Endodermal cell (in vitro differentiated cells): ENCODE measurements at regions not wholly inside any gene's neighbourhood (a gene's known extent, or its start where the extent isn't known, plus 50 kb on each side); places are given as distances from the start of the nearest gene placed in this dataset.

ENCODE experiments used
- DNase-seq: peaks from one replicate; pipeline ENCODE4 v3.0.0-alpha.2; 2017
- H3K27ac ChIP-seq: 2 replicates; pipeline ENCODE4 v1.5.1; 2013; ENCODE audit warnings: mild to moderate bottlenecking, low read depth, low read length, moderate library complexity
- H3K27me3 ChIP-seq: 2 replicates; pipeline ENCODE4 v1.6.1; 2013; ENCODE audit warnings: mild to moderate bottlenecking, low read length, moderate library complexity; ENCODE audit not compliant: insufficient read depth, control insufficient read depth, poor library complexity, severe bottlenecking
- H3K36me3 ChIP-seq: 2 replicates; pipeline ENCODE4 v1.7.0; 2013; ENCODE audit warnings: mild to moderate bottlenecking, low read length, moderate library complexity; ENCODE audit not compliant: control insufficient read depth, insufficient read depth
- H3K4me1 ChIP-seq: one replicate; pipeline ENCODE4 v1.7.0; 2013; ENCODE audit warnings: low read length; ENCODE audit not compliant: control insufficient read depth, insufficient read depth
- H3K4me3 ChIP-seq: 2 replicates; pipeline ENCODE4 v1.5.1; 2013; ENCODE audit warnings: mild to moderate bottlenecking, low read length, moderate library complexity
- H3K9ac ChIP-seq: 2 replicates; pipeline ENCODE4 v1.6.1; 2013; ENCODE audit warnings: mild to moderate bottlenecking, low read length, moderate library complexity; ENCODE audit not compliant: poor library complexity, severe bottlenecking; ENCODE audit errors: extremely low read depth
- H3K9me3 ChIP-seq: 2 replicates; pipeline ENCODE4 v1.6.1; 2013; ENCODE audit warnings: mild to moderate bottlenecking, low read length, moderate library complexity; ENCODE audit not compliant: control insufficient read depth
- H3K27ac Mint-ChIP-seq: 2 replicates; pipeline ENCODE4 v1.8.0; 2020; ENCODE audit warnings: mixed read lengths
- H3K27me3 Mint-ChIP-seq: 2 replicates; pipeline ENCODE4 v1.8.0; 2021; ENCODE audit warnings: mild to moderate bottlenecking, mixed read lengths; ENCODE audit not compliant: insufficient read depth
- H3K36me3 Mint-ChIP-seq: 2 replicates; pipeline ENCODE4 v1.8.0; 2020; ENCODE audit warnings: low read depth, mixed read lengths
- H3K4me1 Mint-ChIP-seq: 2 replicates; pipeline ENCODE4 v1.8.0; 2020; ENCODE audit warnings: mixed read lengths
- H3K4me3 Mint-ChIP-seq: 2 replicates; pipeline ENCODE4 v1.8.0; 2020; ENCODE audit warnings: mild to moderate bottlenecking, moderate library complexity, mixed read lengths
- H3K9me3 Mint-ChIP-seq: 2 replicates; pipeline ENCODE4 v1.8.0; 2020; ENCODE audit warnings: mild to moderate bottlenecking, mixed read lengths
- CTCF ChIP-seq: fragments of 200-600 bp; sonication (generic); conservative IDR thresholded peaks from 2 replicates; pipeline ENCODE4 v1.5.0; 2021; ENCODE audit warnings: antibody characterized with exemption, mild to moderate bottlenecking
- WGBS, 2 experiments: methylation state at CpG; one replicate each; pipeline versions ENCODE4 v1.1.5 to v1.1.7; 2013; ENCODE audit warnings: missing lambda C conversion rate in 2 of 2, mixed read lengths in 1 of 2; ENCODE audit not compliant: insufficient coverage in 1 of 2, insufficient read length in 1 of 2; 5-methylcytosine and 5-hydroxymethylcytosine counted together

GRCh38 chr1:78289603-78290002, 201.2 kb upstream of the PTGFR start:
- Histone ChIP-seq H3K4me3 (no peak overlapping the region), H3K4me1 (no peaks in the 10 kb centered on the region), H3K9ac (no peak overlapping the region), H3K36me3 (no peaks in the 10 kb centered on the region), H3K27me3 (peaks cover 6% of the 10 kb centered on the region), H3K9me3 (no peaks in the 10 kb centered on the region), H3K27ac (no peak overlapping the region)
- DNase-seq, result no peak
- no peak overlapping the region for H3K27ac Mint-ChIP-seq
- no peaks in the 10 kb centered on the region for H3K9me3 Mint-ChIP-seq
- H3K27me3 Mint-ChIP-seq, result peaks cover 42% of the 10 kb centered on the region
- TF ChIP-seq CTCF, result no peak
- no peaks in the 10 kb centered on the region for H3K36me3 Mint-ChIP-seq
- 96% methylated on average over 1 of the region's 1 CpG; no CpG with 5 or more reads in 1 of the 2 experiments for WGBS, 2 experiments
- no peak overlapping the region for H3K4me3 Mint-ChIP-seq
- no peaks in the 10 kb centered on the region for H3K4me1 Mint-ChIP-seq

- H3K4me1 ChIP-seq, result no peaks in the 10 kb centered on the region
- H3K4me3 Mint-ChIP-seq, result no peak overlapping the region
- H3K4me1 Mint-ChIP-seq, result no peaks in the 10 kb centered on the region
Observed at GRCh38 chr1:78291418-78291817, 199.4 kb upstream of the PTGFR start.

GRCh38 chr1:78291872-78292271, 198.9 kb upstream of the PTGFR start:
- Mint-ChIP-seq H3K27me3 (peaks cover 38% of the 10 kb centered on the region), H3K36me3 (no peaks in the 10 kb centered on the region), H3K4me3 (no peak overlapping the region), H3K27ac (no peak overlapping the region), H3K9me3 (no peaks in the 10 kb centered on the region), H3K4me1 (no peaks in the 10 kb centered on the region)
- Histone ChIP-seq H3K36me3 (no peaks in the 10 kb centered on the region), H3K27me3 (peaks cover 6% of the 10 kb centered on the region), H3K9me3 (no peaks in the 10 kb centered on the region), H3K4me1 (no peaks in the 10 kb centered on the region), H3K27ac (no peak overlapping the region), H3K4me3 (no peak overlapping the region), H3K9ac (no peak overlapping the region)
- no peak for TF ChIP-seq CTCF
- no peak for DNase-seq

More at GRCh38 chr1:78291418-78291817, 199.4 kb upstream of the PTGFR start:
- no peak for DNase-seq
- H3K4me3 ChIP-seq, result no peak overlapping the region
- H3K36me3 ChIP-seq, result no peaks in the 10 kb centered on the region
- peaks cover 6% of the 10 kb centered on the region for H3K27me3 ChIP-seq
- WGBS, 2 experiments, result 100% methylated on average over 2 of the region's 2 CpGs; no CpG with 5 or more reads in 1 of the 2 experiments
- TF ChIP-seq CTCF, result no peak
- peaks cover 40% of the 10 kb centered on the region for H3K27me3 Mint-ChIP-seq
- no peak overlapping the region for H3K27ac Mint-ChIP-seq
- H3K9me3 Mint-ChIP-seq, result no peaks in the 10 kb centered on the region
- no peaks in the 10 kb centered on the region for H3K36me3 Mint-ChIP-seq
- no peaks in the 10 kb centered on the region for H3K9me3 ChIP-seq
- H3K27ac ChIP-seq, result no peak overlapping the region
- H3K9ac ChIP-seq, result no peak overlapping the region
